Astrocyte of the spinal cord (primary cell): ENCODE measurements at regions not wholly inside any gene's neighbourhood (a gene's known extent, or its start where the extent isn't known, plus 50 kb on each side); places are given as distances from the start of the nearest gene placed in this dataset.

Source experiments
- DNase-seq: peaks from one replicate; pipeline ENCODE4 v3.0.0; 2011; ENCODE audit warnings: low read depth, low spot score
- H3K4me3 ChIP-seq: 2 replicates; pipeline ENCODE4 v1.5.1; 2011; ENCODE audit warnings: low read depth, mild to moderate bottlenecking, low read length, moderate library complexity
- in situ Hi-C: cut with HindIII; loops from 2 replicates; pipeline ENCODE4 v1.10.0; 2017; ENCODE audit warnings: low sequenced_read_pairs
- TF ChIP-seq, protein P1 (sequence below): IDR thresholded peaks from 2 replicates; pipeline ENCODE4 v1.5.1; 2012; ENCODE audit warnings: low read depth, mild to moderate bottlenecking, low read length, inconsistent platforms

DNA sequence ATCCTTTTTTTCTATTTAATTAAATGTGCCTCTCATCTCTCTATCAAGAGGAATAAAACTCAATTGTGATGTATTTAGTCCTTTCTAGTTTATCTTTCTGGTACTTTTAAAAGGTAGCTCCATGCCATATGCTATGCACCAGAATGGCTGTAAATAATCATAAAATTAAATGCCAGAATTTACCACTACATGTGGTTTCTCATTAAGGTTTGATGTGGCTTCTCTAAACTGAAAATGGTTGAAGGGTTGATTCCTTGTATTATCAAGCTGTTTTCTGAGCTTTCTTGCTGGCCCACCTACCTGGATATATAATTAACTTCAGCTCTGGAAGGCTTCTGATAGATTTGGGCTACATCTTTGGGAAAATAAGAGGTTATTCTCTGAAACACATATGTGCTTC lies 171.9 kb upstream of the RHOBTB1 start:
- no peak for DNase-seq
- TF ChIP-seq, protein P1, sequence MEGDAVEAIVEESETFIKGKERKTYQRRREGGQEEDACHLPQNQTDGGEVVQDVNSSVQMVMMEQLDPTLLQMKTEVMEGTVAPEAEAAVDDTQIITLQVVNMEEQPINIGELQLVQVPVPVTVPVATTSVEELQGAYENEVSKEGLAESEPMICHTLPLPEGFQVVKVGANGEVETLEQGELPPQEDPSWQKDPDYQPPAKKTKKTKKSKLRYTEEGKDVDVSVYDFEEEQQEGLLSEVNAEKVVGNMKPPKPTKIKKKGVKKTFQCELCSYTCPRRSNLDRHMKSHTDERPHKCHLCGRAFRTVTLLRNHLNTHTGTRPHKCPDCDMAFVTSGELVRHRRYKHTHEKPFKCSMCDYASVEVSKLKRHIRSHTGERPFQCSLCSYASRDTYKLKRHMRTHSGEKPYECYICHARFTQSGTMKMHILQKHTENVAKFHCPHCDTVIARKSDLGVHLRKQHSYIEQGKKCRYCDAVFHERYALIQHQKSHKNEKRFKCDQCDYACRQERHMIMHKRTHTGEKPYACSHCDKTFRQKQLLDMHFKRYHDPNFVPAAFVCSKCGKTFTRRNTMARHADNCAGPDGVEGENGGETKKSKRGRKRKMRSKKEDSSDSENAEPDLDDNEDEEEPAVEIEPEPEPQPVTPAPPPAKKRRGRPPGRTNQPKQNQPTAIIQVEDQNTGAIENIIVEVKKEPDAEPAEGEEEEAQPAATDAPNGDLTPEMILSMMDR = no peak
- no peak overlapping the region for H3K4me3 ChIP-seq
- in situ Hi-C loops = no loop called here

DNA sequence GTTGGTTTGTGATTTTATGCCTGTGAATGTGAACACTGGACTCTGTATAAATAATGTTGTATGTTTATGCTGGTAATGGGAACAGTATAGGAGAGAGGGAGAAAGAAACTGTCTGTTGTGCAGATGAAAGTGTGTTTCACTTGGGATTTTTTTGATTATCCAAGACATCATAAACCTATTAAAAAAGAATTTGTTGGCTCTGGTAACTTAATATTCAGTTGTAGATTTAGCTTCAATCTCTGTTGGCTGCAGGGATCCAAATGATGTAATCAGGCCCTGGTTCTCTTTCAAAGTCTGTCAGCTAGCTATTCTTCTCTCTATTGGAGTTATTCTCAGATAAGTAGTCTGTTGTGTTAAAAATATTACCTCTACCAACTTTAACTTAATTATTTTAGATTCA lies 168.8 kb upstream of the RHOBTB1 start:
- TF ChIP-seq, protein P1 = no peak
- H3K4me3 ChIP-seq = no peak overlapping the region
- in situ Hi-C loops = no loop called here
- no peak for DNase-seq

DNA sequence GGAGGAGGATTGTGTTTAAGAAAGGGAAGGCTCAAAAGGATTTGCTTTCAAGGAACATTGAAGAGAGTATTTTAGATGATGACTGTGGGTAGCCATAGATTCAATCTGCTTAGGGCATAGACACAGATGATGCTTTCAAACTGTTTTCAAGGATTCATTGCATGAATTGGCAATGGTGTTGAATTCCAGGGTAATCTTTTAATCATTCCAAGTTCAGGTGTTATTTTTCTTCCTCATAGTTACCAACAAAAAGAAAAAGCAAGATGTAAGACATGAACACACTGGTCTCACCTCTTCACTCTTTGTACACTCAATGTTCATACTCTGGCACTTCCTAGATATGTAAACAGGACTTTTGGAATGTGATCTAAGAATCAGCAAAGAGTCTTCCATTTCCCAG lies 167.0 kb upstream of the RHOBTB1 start:
- in situ Hi-C loops = no loop called here

DNA sequence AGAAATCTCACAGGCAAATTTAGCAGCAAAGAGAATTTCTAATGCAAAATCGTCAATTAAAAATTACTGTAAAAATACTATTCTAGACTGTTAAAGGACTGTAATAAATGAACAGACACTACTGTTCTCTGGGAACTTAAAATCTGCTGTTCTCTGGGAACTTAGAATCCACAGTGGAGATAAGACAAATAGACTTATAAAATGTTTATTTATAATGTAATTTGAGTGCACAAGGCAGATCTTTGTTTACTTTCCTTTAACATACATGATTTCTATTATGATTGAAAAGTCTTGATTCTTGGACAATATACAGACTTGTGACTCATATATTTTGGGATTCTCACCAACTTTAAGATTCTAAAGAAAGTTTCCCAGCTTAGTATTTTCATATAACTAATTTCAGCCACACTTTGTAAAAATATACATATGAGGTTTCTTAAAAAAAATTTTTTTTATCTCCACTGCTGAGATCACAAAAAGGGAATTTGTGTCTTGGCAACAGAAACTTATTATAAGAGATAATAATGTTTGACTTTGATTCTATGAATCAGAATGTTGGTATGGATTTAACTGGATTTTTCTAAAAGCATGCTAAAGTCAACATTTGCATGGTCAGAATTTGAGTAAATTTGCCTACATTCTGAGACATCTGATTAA lies 166.3 kb upstream of the RHOBTB1 start:
- in situ Hi-C loops = no loop called here
- peak; percentile 74 for DNase-seq
- H3K4me3 ChIP-seq = no peak overlapping the region
- TF ChIP-seq, protein P1 = no peak

More for the DNA sequence above, 167.0 kb upstream of the RHOBTB1 start:
- TF ChIP-seq, protein P1 = no peak
- H3K4me3 ChIP-seq = no peak overlapping the region
- DNase-seq = no peak

DNA sequence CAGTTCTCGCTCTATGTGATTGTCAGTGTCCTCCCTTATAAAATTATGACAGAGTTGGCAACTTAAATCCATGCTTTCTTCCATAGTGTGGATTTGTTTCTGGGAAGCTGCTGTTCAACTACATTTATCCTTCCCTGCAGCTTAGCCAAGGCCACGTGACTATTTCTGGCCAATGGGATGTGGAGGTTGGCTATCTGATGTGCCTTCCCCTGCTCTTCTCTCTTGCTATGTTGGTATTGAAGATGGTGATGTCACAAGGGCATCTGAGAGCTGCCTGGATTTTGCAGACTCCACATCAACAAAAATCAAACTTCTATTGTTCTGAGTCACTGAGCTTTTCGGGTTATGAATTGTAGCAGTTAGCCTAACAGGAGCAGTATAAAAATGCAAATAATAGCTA lies 164.9 kb upstream of the RHOBTB1 start:
- TF ChIP-seq, protein P1 = no peak
- in situ Hi-C loops = no loop called here
- H3K4me3 ChIP-seq = no peak overlapping the region
- no peak for DNase-seq

DNA sequence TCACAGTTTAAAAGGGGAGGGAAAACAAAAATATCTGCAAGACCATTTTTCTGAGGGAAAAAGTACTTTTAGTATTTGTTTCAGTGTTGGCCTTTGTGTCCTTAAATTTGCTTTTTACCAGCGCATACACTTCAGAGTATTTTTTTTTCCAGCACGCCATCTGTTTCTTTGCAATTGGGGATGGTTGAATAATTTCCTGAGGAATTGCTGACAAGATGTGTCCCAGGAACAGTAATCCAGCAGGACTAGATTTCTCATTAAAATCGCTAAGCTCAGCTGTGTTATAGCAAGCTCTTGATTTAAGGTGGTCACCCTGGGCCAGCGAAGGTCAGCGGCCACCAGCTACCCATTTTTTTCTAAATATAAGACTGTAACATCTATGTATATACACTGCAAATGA lies 156.9 kb upstream of the RHOBTB1 start:
- TF ChIP-seq, protein P1 = no peak
- DNase-seq = no peak
- in situ Hi-C loops = no loop called here
- no peak overlapping the region for H3K4me3 ChIP-seq

DNA sequence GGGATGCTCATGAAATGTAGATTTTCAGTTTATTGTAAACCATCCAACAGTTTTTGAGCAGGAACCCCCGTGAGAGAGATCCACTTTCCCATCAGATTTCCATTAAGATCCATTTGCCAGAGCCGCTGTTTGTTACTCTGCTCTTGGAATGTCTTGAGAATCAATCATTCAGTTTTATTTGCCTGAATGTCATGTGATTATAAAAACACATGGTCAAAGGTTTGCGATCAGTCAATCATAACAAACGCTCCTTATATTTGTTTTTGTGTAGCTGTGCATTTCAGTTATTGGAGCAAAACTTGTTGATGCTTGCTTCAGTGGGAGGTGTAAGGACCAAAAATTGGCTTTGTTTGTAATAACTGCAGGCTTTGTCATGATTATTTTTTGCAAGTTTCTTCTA lies 155.8 kb upstream of the RHOBTB1 start:
- no peak for DNase-seq
- H3K4me3 ChIP-seq = no peak overlapping the region
- TF ChIP-seq, protein P1 = no peak
- in situ Hi-C loops = no loop called here
